Adipocyte (in vitro differentiated cells): ENCODE measurements at regions not wholly inside any gene's neighbourhood (a gene's known extent, or its start where the extent isn't known, plus 50 kb on each side); places are given as distances from the start of the nearest gene placed in this dataset.

ENCODE experiments used
- DNase-seq: peaks from one replicate; pipeline ENCODE4 v3.0.0-alpha.2; 2015; ENCODE audit warnings: low read depth
- H3K27me3 ChIP-seq: replicated peaks from 2 replicates; pipeline ENCODE4 v1.7.0; 2013; ENCODE audit warnings: mild to moderate bottlenecking, low read length, moderate library complexity; ENCODE audit not compliant: control insufficient read depth, insufficient read depth
- H3K36me3 ChIP-seq: 2 replicates; pipeline ENCODE4 v1.7.0; 2013; ENCODE audit warnings: low read length, mild to moderate bottlenecking, moderate library complexity; ENCODE audit not compliant: control insufficient read depth, insufficient read depth, severe bottlenecking
- H3K4me1 ChIP-seq: 2 replicates; pipeline ENCODE4 v1.7.0; 2013; ENCODE audit warnings: mild to moderate bottlenecking, low read length, moderate library complexity; ENCODE audit not compliant: control insufficient read depth, insufficient read depth
- H3K4me3 ChIP-seq: 2 replicates; pipeline ENCODE4 v1.7.0; 2013; ENCODE audit warnings: mild to moderate bottlenecking, low read length, moderate library complexity
- H3K9ac ChIP-seq: 2 replicates; pipeline ENCODE4 v1.7.0; 2013; ENCODE audit warnings: mild to moderate bottlenecking, low read length, moderate library complexity
- H3K9me3 ChIP-seq: 2 replicates; pipeline ENCODE4 v1.7.0; 2013; ENCODE audit warnings: mild to moderate bottlenecking, low read length, moderate library complexity; ENCODE audit not compliant: control insufficient read depth

- Histone ChIP-seq H3K4me1 (no peaks in the 10 kb centered on the region), H3K4me3 (no peak overlapping the region), H3K36me3 (no peaks in the 10 kb centered on the region), H3K9me3 (no peaks in the 10 kb centered on the region), H3K9ac (no peak overlapping the region), H3K27me3 (no peaks in the 10 kb centered on the region)
- DNase-seq, result no peak
Observed at GRCh38 chr10:53434413-53434812, 661.8 kb upstream of the MBL2 start.

GRCh38 chr10:53432035-53432434 is 659.5 kb upstream of the MBL2 start:
- Histone ChIP-seq H3K9me3 (no peaks in the 10 kb centered on the region), H3K36me3 (no peaks in the 10 kb centered on the region), H3K27me3 (no peaks in the 10 kb centered on the region), H3K4me3 (no peak overlapping the region), H3K4me1 (no peaks in the 10 kb centered on the region), H3K9ac (no peak overlapping the region)
- no peak for DNase-seq

- Histone ChIP-seq H3K9me3 (no peaks in the 10 kb centered on the region), H3K4me3 (no peak overlapping the region), H3K4me1 (no peaks in the 10 kb centered on the region), H3K36me3 (no peaks in the 10 kb centered on the region), H3K27me3 (no peaks in the 10 kb centered on the region), H3K9ac (no peak overlapping the region)
- DNase-seq, result no peak
Observed at GRCh38 chr10:53430974-53431373, 658.4 kb upstream of the MBL2 start.

GRCh38 chr10:53430127-53430891 is 657.7 kb upstream of the MBL2 start:
- DNase-seq, result no peak
- Histone ChIP-seq H3K27me3 (no peaks in the 10 kb centered on the region), H3K9me3 (no peaks in the 10 kb centered on the region), H3K4me3 (no peak overlapping the region), H3K4me1 (no peaks in the 10 kb centered on the region), H3K36me3 (no peaks in the 10 kb centered on the region), H3K9ac (no peak overlapping the region)

GRCh38 chr10:53422223-53422888 is 649.8 kb upstream of the MBL2 start:
- Histone ChIP-seq H3K36me3 (no peaks in the 10 kb centered on the region), H3K27me3 (no peaks in the 10 kb centered on the region), H3K9me3 (no peaks in the 10 kb centered on the region), H3K4me1 (no peaks in the 10 kb centered on the region), H3K9ac (no peak overlapping the region), H3K4me3 (no peak overlapping the region)
- DNase-seq, result no peak

GRCh38 chr10:53412651-53413050 is 640.1 kb upstream of the MBL2 start:
- H3K9me3 ChIP-seq, result peaks cover 5% of the 10 kb centered on the region
- no peaks in the 10 kb centered on the region for H3K27me3 ChIP-seq
- no peak overlapping the region for H3K9ac ChIP-seq
- no peaks in the 10 kb centered on the region for H3K36me3 ChIP-seq
- no peak overlapping the region for H3K4me3 ChIP-seq
- DNase-seq, result no peak
- no peaks in the 10 kb centered on the region for H3K4me1 ChIP-seq

GRCh38 chr10:53406532-53406931 is 633.9 kb upstream of the MBL2 start:
- Histone ChIP-seq H3K9me3 (no peaks in the 10 kb centered on the region), H3K9ac (no peak overlapping the region), H3K27me3 (no peaks in the 10 kb centered on the region), H3K4me3 (no peak overlapping the region), H3K4me1 (no peaks in the 10 kb centered on the region), H3K36me3 (no peaks in the 10 kb centered on the region)
- DNase-seq, result no peak

GRCh38 chr10:53403688-53404087 is 631.1 kb upstream of the MBL2 start:
- Histone ChIP-seq H3K36me3 (no peaks in the 10 kb centered on the region), H3K4me3 (no peak overlapping the region), H3K4me1 (no peaks in the 10 kb centered on the region), H3K9me3 (no peaks in the 10 kb centered on the region), H3K9ac (no peak overlapping the region), H3K27me3 (no peaks in the 10 kb centered on the region)
- no peak for DNase-seq

- Histone ChIP-seq H3K4me1 (no peaks in the 10 kb centered on the region), H3K4me3 (no peak overlapping the region), H3K9me3 (no peaks in the 10 kb centered on the region), H3K36me3 (no peaks in the 10 kb centered on the region), H3K9ac (no peak overlapping the region), H3K27me3 (no peaks in the 10 kb centered on the region)
- no peak for DNase-seq
Observed at GRCh38 chr10:53402594-53402993, 630.0 kb upstream of the MBL2 start.

GRCh38 chr10:53401536-53401935 is 629.0 kb upstream of the MBL2 start:
- Histone ChIP-seq H3K9ac (no peak overlapping the region), H3K4me3 (no peak overlapping the region), H3K36me3 (no peaks in the 10 kb centered on the region), H3K4me1 (no peaks in the 10 kb centered on the region), H3K27me3 (no peaks in the 10 kb centered on the region), H3K9me3 (peaks cover under 1% of the 10 kb centered on the region)
- no peak for DNase-seq

GRCh38 chr10:53396876-53397275 is 624.3 kb upstream of the MBL2 start:
- H3K9ac ChIP-seq, result no peak overlapping the region
- no peaks in the 10 kb centered on the region for H3K27me3 ChIP-seq
- H3K9me3 ChIP-seq, result peaks cover 16% of the 10 kb centered on the region
- no peak for DNase-seq
- no peak overlapping the region for H3K4me3 ChIP-seq
- no peaks in the 10 kb centered on the region for H3K4me1 ChIP-seq
- no peaks in the 10 kb centered on the region for H3K36me3 ChIP-seq
